ENCODE measurements at regions not wholly inside any gene's neighbourhood (a gene's known extent, or its start where the extent isn't known, plus 50 kb on each side); places are given as distances from the start of the nearest gene placed in this dataset.

DNA sequence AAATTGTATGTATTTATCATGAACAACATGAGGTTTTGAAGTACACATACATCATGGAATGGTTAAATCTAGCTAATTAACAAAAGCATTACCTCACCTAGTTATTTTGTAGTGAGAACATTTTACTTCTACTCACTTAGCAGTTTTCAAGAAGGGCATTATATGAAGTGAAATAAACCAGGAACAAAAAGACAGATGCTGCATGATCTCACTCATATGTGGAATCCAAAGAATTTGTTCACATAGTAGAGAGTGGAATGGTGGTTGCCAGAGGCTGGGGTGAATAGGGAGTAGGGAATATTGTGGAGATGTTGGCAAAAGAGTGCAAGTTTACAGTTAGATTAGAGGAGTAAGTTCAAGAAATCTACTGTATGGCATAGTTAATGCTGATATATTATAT lies 292.0 kb downstream of the ASXL3 start:
- DNase-seq (ENCODE audit: low read depth, low spot score), result no peak
- Histone ChIP-seq H3K9me3 (ENCODE audit: control insufficient read depth, insufficient read depth, low read length) (no peaks in the 10 kb centered on the region), H3K4me3 (ENCODE audit: low read depth, low read length) (no peak overlapping the region), H3K27ac (ENCODE audit: low read depth, low read length) (no peak overlapping the region), H3K27me3 (ENCODE audit: control insufficient read depth, insufficient read depth, low read length) (no peaks in the 10 kb centered on the region)
- CTCF ChIA-PET, result no interaction called here
- TF ChIP-seq, protein P1, sequence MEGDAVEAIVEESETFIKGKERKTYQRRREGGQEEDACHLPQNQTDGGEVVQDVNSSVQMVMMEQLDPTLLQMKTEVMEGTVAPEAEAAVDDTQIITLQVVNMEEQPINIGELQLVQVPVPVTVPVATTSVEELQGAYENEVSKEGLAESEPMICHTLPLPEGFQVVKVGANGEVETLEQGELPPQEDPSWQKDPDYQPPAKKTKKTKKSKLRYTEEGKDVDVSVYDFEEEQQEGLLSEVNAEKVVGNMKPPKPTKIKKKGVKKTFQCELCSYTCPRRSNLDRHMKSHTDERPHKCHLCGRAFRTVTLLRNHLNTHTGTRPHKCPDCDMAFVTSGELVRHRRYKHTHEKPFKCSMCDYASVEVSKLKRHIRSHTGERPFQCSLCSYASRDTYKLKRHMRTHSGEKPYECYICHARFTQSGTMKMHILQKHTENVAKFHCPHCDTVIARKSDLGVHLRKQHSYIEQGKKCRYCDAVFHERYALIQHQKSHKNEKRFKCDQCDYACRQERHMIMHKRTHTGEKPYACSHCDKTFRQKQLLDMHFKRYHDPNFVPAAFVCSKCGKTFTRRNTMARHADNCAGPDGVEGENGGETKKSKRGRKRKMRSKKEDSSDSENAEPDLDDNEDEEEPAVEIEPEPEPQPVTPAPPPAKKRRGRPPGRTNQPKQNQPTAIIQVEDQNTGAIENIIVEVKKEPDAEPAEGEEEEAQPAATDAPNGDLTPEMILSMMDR (IDR thresholded peaks at IDR 0.05; ENCODE audit: low read depth, low read length), result no peak
- POLR2A ChIA-PET, result no interaction called here

- DNase-seq (ENCODE audit: low read depth, low spot score), result no peak
- Histone ChIP-seq H3K27ac (ENCODE audit: low read depth, low read length) (no peak overlapping the region), H3K9me3 (ENCODE audit: control insufficient read depth, insufficient read depth, low read length) (peaks cover 8% of the 10 kb centered on the region), H3K4me3 (ENCODE audit: low read depth, low read length) (no peak overlapping the region), H3K27me3 (ENCODE audit: control insufficient read depth, insufficient read depth, low read length) (no peaks in the 10 kb centered on the region)
- ChIA-PET CTCF (no interaction called here), POLR2A (no interaction called here)
- TF ChIP-seq, protein P1 (IDR thresholded peaks at IDR 0.05; ENCODE audit: low read depth, low read length), result no peak
Observed at GRCh38 chr18:33866386-33866785, 288.4 kb downstream of the ASXL3 start.

- TF ChIP-seq, protein P1 (IDR thresholded peaks at IDR 0.05; ENCODE audit: low read depth, low read length), result no peak
- Histone ChIP-seq H3K27ac (ENCODE audit: low read depth, low read length) (no peak overlapping the region), H3K9me3 (ENCODE audit: control insufficient read depth, insufficient read depth, low read length) (peaks cover 8% of the 10 kb centered on the region), H3K4me3 (ENCODE audit: low read depth, low read length) (no peak overlapping the region), H3K27me3 (ENCODE audit: control insufficient read depth, insufficient read depth, low read length) (no peaks in the 10 kb centered on the region)
- no peak for DNase-seq (ENCODE audit: low read depth, low spot score)
- ChIA-PET CTCF (no interaction called here), POLR2A (no interaction called here)
Observed at GRCh38 chr18:33863912-33864311, 285.9 kb downstream of the ASXL3 start.

DNA sequence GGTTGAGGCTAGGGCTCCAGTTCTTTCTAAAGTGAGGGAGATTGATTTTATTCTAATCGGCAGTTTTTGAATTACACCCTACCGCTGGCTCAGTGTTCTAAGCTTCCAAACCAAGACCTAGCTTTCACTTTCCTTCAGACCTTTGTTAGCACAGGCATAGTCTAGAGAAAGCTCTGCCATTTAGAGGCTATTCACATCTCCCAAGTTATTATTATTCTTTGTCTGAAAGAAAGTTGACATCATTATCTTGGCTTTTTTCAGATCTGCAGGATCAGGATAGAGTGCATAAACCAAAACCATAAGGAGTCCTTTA lies 276.8 kb downstream of the ASXL3 start:
- ChIA-PET CTCF (interaction anchor here (1.1 kb wide), 1 partner anchor 16 kb away, joined by 6 read pairs; no protein-coding TSS in a partner anchor), POLR2A (no interaction called here)
- Histone ChIP-seq H3K27me3 (ENCODE audit: control insufficient read depth, insufficient read depth, low read length) (no peaks in the 10 kb centered on the region), H3K27ac (ENCODE audit: low read depth, low read length) (no peak overlapping the region), H3K9me3 (ENCODE audit: control insufficient read depth, insufficient read depth, low read length) (no peaks in the 10 kb centered on the region), H3K4me3 (ENCODE audit: low read depth, low read length) (no peak overlapping the region)
- no peak for DNase-seq (ENCODE audit: low read depth, low spot score)
- TF ChIP-seq, protein P1 (IDR thresholded peaks at IDR 0.05; ENCODE audit: low read depth, low read length), result no peak

DNA sequence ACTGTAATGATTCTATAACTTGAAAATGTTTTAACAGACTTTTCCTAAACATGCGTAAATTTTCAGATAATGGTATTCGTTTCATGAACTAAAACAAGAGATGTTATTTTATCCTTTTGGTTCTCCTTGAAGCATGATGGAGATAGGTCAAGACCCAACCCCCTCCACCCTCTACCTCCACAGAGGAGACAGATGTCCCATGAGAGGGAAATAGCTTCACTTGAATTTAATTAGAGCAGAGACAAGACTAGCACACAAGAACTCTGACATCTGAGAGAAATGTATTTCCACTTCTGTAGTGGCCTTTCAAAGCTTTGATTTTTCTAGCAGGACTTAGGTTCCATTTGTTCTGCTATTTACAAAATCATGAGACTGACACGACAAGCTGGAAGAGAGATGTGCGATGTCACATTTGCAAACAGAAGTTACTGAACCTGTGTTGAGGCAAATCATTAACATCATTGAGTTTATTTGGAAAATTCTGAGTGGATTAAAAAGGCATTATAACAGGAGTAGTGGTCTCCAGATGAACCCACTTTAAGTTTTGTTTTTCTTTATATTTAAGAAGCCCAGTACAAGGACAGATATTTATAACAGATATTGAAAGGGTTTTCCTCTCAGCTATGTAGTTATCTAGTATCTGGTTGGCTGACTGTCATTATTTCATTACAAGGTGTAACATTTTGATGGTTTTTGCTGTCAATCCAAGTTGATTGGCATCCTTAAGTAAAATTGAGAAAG lies 276.2 kb downstream of the ASXL3 start:
- DNase-seq (ENCODE audit: low read depth, low spot score), result no peak
- Histone ChIP-seq H3K9me3 (ENCODE audit: control insufficient read depth, insufficient read depth, low read length) (no peaks in the 10 kb centered on the region), H3K27me3 (ENCODE audit: control insufficient read depth, insufficient read depth, low read length) (no peaks in the 10 kb centered on the region), H3K4me3 (ENCODE audit: low read depth, low read length) (no peak overlapping the region), H3K27ac (ENCODE audit: low read depth, low read length) (no peak overlapping the region)
- POLR2A ChIA-PET, result no interaction called here
- TF ChIP-seq, protein P1 (IDR thresholded peaks at IDR 0.05; ENCODE audit: low read depth, low read length), result no peak
- CTCF ChIA-PET, result interaction anchor here (1.1 kb wide), 1 partner anchor 15 kb away, joined by 6 read pairs; no protein-coding TSS in a partner anchor

Measured in AG04450 (cell line).